Ovary (tissue), 3 donors: ENCODE measurements at regions not wholly inside any gene's neighbourhood (a gene's known extent, or its start where the extent isn't known, plus 50 kb on each side); places are given as distances from the start of the nearest gene placed in this dataset.

Experiments used
- POLR2A ChIP-seq: fragments of 450-650 bp; IDR thresholded peaks from one replicate; pipeline ENCODE4 v1.6.1; 2017; ENCODE audit warnings: antibody characterized with exemption, mild to moderate bottlenecking, moderate library complexity
- TF ChIP-seq, protein P1 (sequence below), 3 donors: fragments of 450-650 bp in 2 of 3; fragments of 200-600 bp in 1 of 3; IDR thresholded peaks; one replicate each; pipeline versions ENCODE4 v1.5.1 to v1.8.0; 2016 to 2022; ENCODE audit warnings: antibody characterized with exemption in 3 of 3, mild to moderate bottlenecking in 1 of 3
- donor health status: DM: no; HTN: no; CAD: no.

DNA sequence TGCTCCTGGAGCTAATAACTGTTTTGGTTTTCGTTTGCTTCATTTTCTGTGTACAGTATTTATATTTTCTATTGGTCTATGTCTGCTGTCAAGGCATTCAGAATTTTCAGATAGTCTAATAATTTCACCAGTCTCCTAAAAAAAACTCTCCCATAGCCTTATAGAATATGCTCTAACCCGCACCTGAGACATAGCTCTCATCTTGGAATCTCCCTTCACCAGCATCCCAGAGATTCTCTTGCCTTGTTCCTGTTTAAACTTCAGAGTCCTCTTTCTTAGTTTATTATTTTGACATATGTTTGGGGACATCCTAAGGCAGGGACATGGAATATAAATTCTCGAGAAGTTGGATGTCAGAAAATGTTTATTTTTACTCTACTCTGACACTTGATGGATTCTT is 58.3 kb upstream of the MED4 start:
- TF ChIP-seq, protein P1, sequence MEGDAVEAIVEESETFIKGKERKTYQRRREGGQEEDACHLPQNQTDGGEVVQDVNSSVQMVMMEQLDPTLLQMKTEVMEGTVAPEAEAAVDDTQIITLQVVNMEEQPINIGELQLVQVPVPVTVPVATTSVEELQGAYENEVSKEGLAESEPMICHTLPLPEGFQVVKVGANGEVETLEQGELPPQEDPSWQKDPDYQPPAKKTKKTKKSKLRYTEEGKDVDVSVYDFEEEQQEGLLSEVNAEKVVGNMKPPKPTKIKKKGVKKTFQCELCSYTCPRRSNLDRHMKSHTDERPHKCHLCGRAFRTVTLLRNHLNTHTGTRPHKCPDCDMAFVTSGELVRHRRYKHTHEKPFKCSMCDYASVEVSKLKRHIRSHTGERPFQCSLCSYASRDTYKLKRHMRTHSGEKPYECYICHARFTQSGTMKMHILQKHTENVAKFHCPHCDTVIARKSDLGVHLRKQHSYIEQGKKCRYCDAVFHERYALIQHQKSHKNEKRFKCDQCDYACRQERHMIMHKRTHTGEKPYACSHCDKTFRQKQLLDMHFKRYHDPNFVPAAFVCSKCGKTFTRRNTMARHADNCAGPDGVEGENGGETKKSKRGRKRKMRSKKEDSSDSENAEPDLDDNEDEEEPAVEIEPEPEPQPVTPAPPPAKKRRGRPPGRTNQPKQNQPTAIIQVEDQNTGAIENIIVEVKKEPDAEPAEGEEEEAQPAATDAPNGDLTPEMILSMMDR (IDR thresholded peaks at IDR 0.05), result no peak
- no peak for TF ChIP-seq POLR2A
